H1 (cell line): ENCODE measurements at regions not wholly inside any gene's neighbourhood (a gene's known extent, or its start where the extent isn't known, plus 50 kb on each side); places are given as distances from the start of the nearest gene placed in this dataset.

ENCODE experiments used
- CTCF ChIA-PET: fragments of 300-600 bp; sonication (Branson Sonifier 250); formaldehyde crosslinking; loops from one replicate; lab custom pipeline; 2021; ENCODE audit not compliant: partially characterized antibody; lab: Charles Lee
- POLR2A ChIA-PET: fragments of 300-600 bp; sonication (Branson Sonifier 250); formaldehyde crosslinking; loops from one replicate; lab custom pipeline; 2021; ENCODE audit warnings: inconsistent platforms; ENCODE audit not compliant: partially characterized antibody; lab: Charles Lee
- DNase-seq, 2 experiments: peaks; one replicate each; pipeline versions ENCODE4 v3.0.0 to v3.0.0-alpha.2; 2010 to 2022; ENCODE audit warnings: low spot score in 2 of 2, low read depth in 1 of 2, mixed read lengths in 1 of 2
- FAIRE-seq: peaks from 2 replicates; lab custom pipeline; 2011; peaks lifted over from hg19 to GRCh38; lab: Jason Lieb, UNC
- H2AFZ ChIP-seq: 2 replicates; pipeline ENCODE4 v1.8.1; 2012; ENCODE audit warnings: low read length, inconsistent platforms
- H2AK5ac ChIP-seq: 2 replicates; pipeline ENCODE4 v1.6.1; 2013; ENCODE audit warnings: low read depth, low read length
- H2BK120ac ChIP-seq: replicated peaks from 2 replicates; pipeline ENCODE3; 2013; ENCODE audit warnings: low read depth, low read length, inconsistent platforms
- H2BK12ac ChIP-seq: 2 replicates; pipeline ENCODE4 v1.6.1; 2013; ENCODE audit warnings: low read depth, low read length
- H2BK15ac ChIP-seq: 2 replicates; pipeline ENCODE4 v1.6.1; 2013; ENCODE audit warnings: low read length
- H2BK20ac ChIP-seq: 2 replicates; pipeline ENCODE4 v1.6.1; 2013; ENCODE audit warnings: low read length
- H2BK5ac ChIP-seq: 2 replicates; pipeline ENCODE4 v1.6.1; 2013; ENCODE audit warnings: low read depth, low read length
- H3K14ac ChIP-seq: 2 replicates; pipeline ENCODE4 v1.6.1; 2013; ENCODE audit warnings: inconsistent platforms; ENCODE audit not compliant: insufficient read length
- H3K18ac ChIP-seq: 2 replicates; pipeline ENCODE4 v1.6.1; 2013; ENCODE audit warnings: low read length; ENCODE audit errors: extremely low read depth
- H3K23ac ChIP-seq: 2 replicates; pipeline ENCODE4 v1.6.1; 2013; ENCODE audit warnings: inconsistent platforms; ENCODE audit not compliant: insufficient read length
- H3K23me2 ChIP-seq: 2 replicates; pipeline ENCODE4 v1.6.1; 2013; ENCODE audit warnings: low read depth, low read length
- H3K27ac ChIP-seq: 2 replicates; pipeline ENCODE4 v1.6.1; 2011; ENCODE audit warnings: low read depth, low read length, inconsistent platforms
- H3K27me3 ChIP-seq, 4 experiments: replicated peaks in 1 of 4; 1 replicate in 1 of 4; 2 replicates in 3 of 4; pipeline versions ENCODE4 v1.6.1 to v1.8.1; 2011 to 2013; ENCODE audit warnings: low read length in 3 of 4, mild to moderate bottlenecking in 3 of 4, inconsistent platforms in 2 of 4, mixed read lengths in 2 of 4, moderate library complexity in 1 of 4; ENCODE audit not compliant: control insufficient read depth in 3 of 4, insufficient read depth in 3 of 4; ENCODE audit errors: extremely low read depth in 1 of 4
- H3K36me3 ChIP-seq, 4 experiments: 2 replicates each; pipeline versions ENCODE4 v1.6.1 to v1.8.1; 2011 to 2013; ENCODE audit warnings: mild to moderate bottlenecking in 4 of 4, low read length in 3 of 4, moderate library complexity in 2 of 4, control low read depth in 1 of 4, inconsistent platforms in 1 of 4; ENCODE audit not compliant: insufficient read depth in 4 of 4, control insufficient read depth in 2 of 4
- H3K4ac ChIP-seq: replicated peaks from 2 replicates; pipeline ENCODE3; 2013; ENCODE audit warnings: low read length, low read depth, mixed read lengths, inconsistent platforms; ENCODE audit not compliant: insufficient read length
- H3K4me1 ChIP-seq, 4 experiments: replicated peaks in 1 of 4; 1 replicate in 1 of 4; 2 replicates in 3 of 4; pipeline versions ENCODE4 v1.6.1 to v1.8.1; 2011 to 2013; ENCODE audit warnings: low read length in 3 of 4, inconsistent platforms in 2 of 4, mixed read lengths in 1 of 4; ENCODE audit not compliant: insufficient read depth in 4 of 4, control insufficient read depth in 3 of 4
- H3K4me2 ChIP-seq, 2 experiments: 2 replicates each; pipeline versions ENCODE4 v1.6.1 to v1.8.1; 2011 to 2013; ENCODE audit warnings: low read depth in 2 of 2, low read length in 2 of 2, control low read depth in 1 of 2, inconsistent platforms in 1 of 2, mild to moderate bottlenecking in 1 of 2; ENCODE audit not compliant: insufficient read depth in 1 of 2
- H3K4me3 ChIP-seq, 4 experiments: fragments of 200-600, 300-600 bp in 1 of 4; sonication (generic), shearing (Covaris generic), sonication (Bioruptor Twin) in 1 of 4; 2 replicates each; pipeline versions ENCODE4 v1.5.1 to v1.8.1; 2011 to 2016; ENCODE audit warnings: low read length in 4 of 4, low read depth in 3 of 4, control low read depth in 2 of 4, inconsistent platforms in 2 of 4, mild to moderate bottlenecking in 2 of 4, mixed read lengths in 1 of 4, moderate library complexity in 1 of 4; ENCODE audit not compliant: insufficient read depth in 2 of 4; ENCODE audit errors: extremely low read depth in 1 of 4
- H3K56ac ChIP-seq: replicated peaks from 2 replicates; pipeline ENCODE3; 2013; ENCODE audit warnings: low read depth, mild to moderate bottlenecking, mixed read lengths, low read length, inconsistent platforms; ENCODE audit not compliant: insufficient read length
- H3K79me1 ChIP-seq: 2 replicates; pipeline ENCODE4 v1.6.1; 2013; ENCODE audit warnings: low read depth, low read length, control low read depth
- H3K79me2 ChIP-seq, 2 experiments: 2 replicates each; pipeline versions ENCODE4 v1.6.1 to v1.8.1; 2012 to 2013; ENCODE audit warnings: low read length in 2 of 2, mild to moderate bottlenecking in 2 of 2, inconsistent platforms in 1 of 2; ENCODE audit not compliant: insufficient read depth in 2 of 2, control insufficient read depth in 1 of 2
- H3K9ac ChIP-seq, 4 experiments: replicated peaks in 1 of 4; 1 replicate in 1 of 4; 2 replicates in 3 of 4; pipeline versions ENCODE4 v1.6.1 to v1.8.1; 2011 to 2013; ENCODE audit warnings: low read depth in 3 of 4, low read length in 3 of 4, control low read depth in 2 of 4, mild to moderate bottlenecking in 2 of 4, moderate library complexity in 2 of 4, inconsistent platforms in 1 of 4; ENCODE audit errors: extremely low read depth in 1 of 4
- H3K9me3 ChIP-seq, 2 experiments: 2 replicates each; pipeline versions ENCODE4 v1.6.1 to v1.8.1; 2012 to 2013; ENCODE audit warnings: mild to moderate bottlenecking in 2 of 2, moderate library complexity in 2 of 2, control low read depth in 1 of 2, inconsistent platforms in 1 of 2, low read depth in 1 of 2, low read length in 1 of 2, mixed read lengths in 1 of 2; ENCODE audit not compliant: insufficient read depth in 2 of 2
- H4K20me1 ChIP-seq, 2 experiments: replicated peaks in 1 of 2; 2 replicates each; pipeline versions ENCODE3 to v1.8.1; 2011 to 2013; ENCODE audit warnings: inconsistent platforms in 2 of 2, low read length in 2 of 2, mild to moderate bottlenecking in 1 of 2; ENCODE audit not compliant: insufficient read depth in 2 of 2, control insufficient read depth in 1 of 2
- H4K5ac ChIP-seq: 2 replicates; pipeline ENCODE4 v1.6.1; 2013; ENCODE audit warnings: low read length, low read depth, mixed read lengths, inconsistent platforms; ENCODE audit not compliant: insufficient read length
- H4K8ac ChIP-seq: 2 replicates; pipeline ENCODE4 v1.8.0; 2013; ENCODE audit warnings: mild to moderate bottlenecking, moderate library complexity, low read length, inconsistent platforms; ENCODE audit not compliant: insufficient read depth; ENCODE audit errors: extremely low read depth
- H4K91ac ChIP-seq: replicated peaks from 2 replicates; pipeline ENCODE3; 2013; ENCODE audit warnings: low read length, mixed read lengths, inconsistent platforms; ENCODE audit not compliant: insufficient read length
- ATF3 ChIP-seq: IDR thresholded peaks from 2 replicates; pipeline ENCODE4 v1.6.1; 2011; ENCODE audit warnings: low read depth, mild to moderate bottlenecking, low read length; ENCODE audit not compliant: insufficient read depth
- BCL11A ChIP-seq, 2 experiments: IDR thresholded peaks; one replicate each; pipeline ENCODE4 v1.6.1; 2011; ENCODE audit warnings: low read depth in 2 of 2, low read length in 2 of 2, mild to moderate bottlenecking in 2 of 2
- CTCF ChIP-seq, 3 experiments: IDR thresholded peaks; 1 replicate in 2 of 3; 2 replicates in 1 of 3; pipeline versions ENCODE4 v1.5.1 to v1.6.1; 2011; ENCODE audit warnings: low read length in 3 of 3, mild to moderate bottlenecking in 3 of 3, inconsistent platforms in 2 of 3, low read depth in 1 of 3, moderate library complexity in 1 of 3; ENCODE audit not compliant: insufficient read depth in 1 of 3; ENCODE audit errors: control extremely low read depth in 1 of 3
- MAFK ChIP-seq: IDR thresholded peaks from 2 replicates; pipeline ENCODE4 v1.6.1; 2012; ENCODE audit warnings: low read depth, mild to moderate bottlenecking, improper control_type of control experiment, low read length
- RFX5 ChIP-seq: IDR thresholded peaks from 2 replicates; pipeline ENCODE4 v1.6.1; 2011; ENCODE audit warnings: low read depth, low read length, improper control_type of control experiment, borderline replicate concordance
- WGBS, 2 experiments: shearing (Covaris generic) in 1 of 2; methylation state at CpG; one replicate each; pipeline versions ENCODE4 v1.1.6 to v1.1.7; 2013 to 2015; ENCODE audit warnings: low lambda C conversion rate in 2 of 2, mixed read lengths in 2 of 2, inconsistent platforms in 1 of 2, low coverage in 1 of 2, missing lambda C conversion rate in 1 of 2; ENCODE audit not compliant: insufficient replicate concordance in 2 of 2, insufficient coverage in 1 of 2, insufficient read length in 1 of 2; ENCODE audit errors: extremely low coverage in 1 of 2, missing lambda C conversion rate in 1 of 2; 5-methylcytosine and 5-hydroxymethylcytosine counted together

GRCh38 chr12:77485961-77486854 lies 344.5 kb upstream of the NAV3 start:
- Histone ChIP-seq H3K23me2 (no peaks in the 10 kb centered on the region), H3K9me3 (peaks cover 4% of the 10 kb centered on the region in 2 experiments; a peak in 2 of 4 replicates), H3K9ac (no peak overlapping the region), H2BK5ac (no peak overlapping the region), H4K91ac (no peak overlapping the region), H3K4ac (no peak overlapping the region), H3K27me3 (peaks cover 0 to 2% (median 0%) of the 10 kb centered on the region in 4 experiments; a peak in 1 of 7 replicates), H2BK12ac (no peak overlapping the region), H3K4me1 (peaks cover 0 to 7% (median under 1%) of the 10 kb centered on the region in 4 experiments; a peak in 3 of 7 replicates), H2BK15ac (no peak overlapping the region), H3K14ac (no peak overlapping the region), H4K5ac (no peak overlapping the region), H3K27ac (no peak overlapping the region), H3K79me1 (no peaks in the 10 kb centered on the region), H3K23ac (no peak overlapping the region), H2BK120ac (no peak overlapping the region), H2BK20ac (no peak overlapping the region), H3K4me3 (no peak overlapping the region), H4K8ac (no peak overlapping the region), H3K18ac (no peak overlapping the region), H3K36me3 (no peaks in the 10 kb centered on the region), H2AK5ac (no peak overlapping the region), H3K4me2 (no peak overlapping the region), H2AFZ (no peak overlapping the region), H3K56ac (no peak overlapping the region), H4K20me1 (no peaks in the 10 kb centered on the region), H3K79me2 (no peaks in the 10 kb centered on the region)
- TF ChIP-seq RFX5 (no peak), ATF3 (no peak), BCL11A (IDR thresholded peaks at IDR 0.05; ENCODE audit: low read depth in 2 of 2, low read length in 2 of 2) (no peak), MAFK (no peak), CTCF (IDR thresholded peaks at IDR 0.05; ENCODE audit: control extremely low read depth in 1 of 3, insufficient read depth in 1 of 3, low read depth in 1 of 3, low read length in 3 of 3) (no peak)
- DNase-seq (no peak), FAIRE-seq (no peak)
- 78% methylated on average over 3 of the region's 3 CpGs; no CpG with 5 or more reads in 1 of the 2 experiments for WGBS, 2 experiments
- POLR2A ChIA-PET: interaction anchor here (0.5 kb wide), 2 partner anchors 161 to 601 kb away, joined by 3 to 4 read pairs; no protein-coding TSS in a partner anchor
- CTCF ChIA-PET: interaction anchor here (0.6 to 1.4 kb wide), 2 partner anchors 12 to 63 kb away, joined by 3 to 4 read pairs; no protein-coding TSS in a partner anchor
